Embryonic facial prominence (tissue), 1 donor: ENCODE measurements at regions not wholly inside any gene's neighbourhood (a gene's known extent, or its start where the extent isn't known, plus 50 kb on each side); places are given as distances from the start of the nearest gene placed in this dataset.
A peak's percentile ranks its signal among the peaks of the same experiment; 100 is the strongest.
"Not testable (repeated sequence)": the region's sequence is repeated elsewhere in the genome, so short reads cannot be mapped to it uniquely, and the experiment has no call there.

Source experiments
- DNase-seq: peaks from one replicate; pipeline ENCODE4 v3.0.0-alpha.2; 2016; ENCODE audit errors: extremely low spot score

- DNase-seq, result no peak
These were observed 917.6 kb downstream of the TLE1 start for GRCh38 chr9:80771555-80772347.

- no peak for DNase-seq
These were observed 925.8 kb downstream of the TLE1 start for GRCh38 chr9:80763536-80763935.

- no peak for DNase-seq
These were observed 933.8 kb downstream of the TLE1 start for GRCh38 chr9:80755586-80755985.

- DNase-seq, result not testable (repeated sequence)
These were observed 942.3 kb downstream of the TLE1 start for GRCh38 chr9:80747056-80747455.

- no peak for DNase-seq
These were observed 956.8 kb downstream of the TLE1 start for GRCh38 chr9:80732506-80732905.

- no peak for DNase-seq
These were observed 968.8 kb downstream of the TLE1 start for GRCh38 chr9:80720579-80720978.

- DNase-seq, result no peak
These were observed 982.2 kb downstream of the TLE1 start for GRCh38 chr9:80707120-80707519.

GRCh38 chr9:80701061-80701460, 988.3 kb downstream of the TLE1 start:
- DNase-seq, result no peak

- peak; percentile 61 for DNase-seq
These were observed 989.8 kb downstream of the TLE1 start for GRCh38 chr9:80699511-80699998.

- DNase-seq, result peak; percentile 21
These were observed 990.5 kb downstream of the TLE1 start for GRCh38 chr9:80698725-80699410.

- DNase-seq, result no peak
These were observed 996.6 kb downstream of the TLE1 start for GRCh38 chr9:80692751-80693150.

- DNase-seq, result no peak
These were observed 998.1 kb downstream of the TLE1 start for GRCh38 chr9:80691229-80691628.

GRCh38 chr9:80690349-80690939, 998.9 kb downstream of the TLE1 start:
- DNase-seq, result no peak

- no peak for DNase-seq
These were observed 1009.4 kb downstream of the TLE1 start for GRCh38 chr9:80679916-80680315.

GRCh38 chr9:80678906-80679305, 1010.4 kb downstream of the TLE1 start:
- DNase-seq, result no peak

GRCh38 chr9:80673496-80673895, 1015.9 kb downstream of the TLE1 start:
- DNase-seq, result no peak

- no peak for DNase-seq
These were observed 1023.9 kb downstream of the TLE1 start for GRCh38 chr9:80665479-80665878.

GRCh38 chr9:80664327-80665210, 1024.8 kb downstream of the TLE1 start:
- no peak for DNase-seq

- not testable (repeated sequence) for DNase-seq
These were observed 1029.6 kb downstream of the TLE1 start for GRCh38 chr9:80659751-80660150.

- DNase-seq, result no peak
These were observed 1038.3 kb downstream of the TLE1 start for GRCh38 chr9:80651044-80651443.

GRCh38 chr9:80649496-80649895, 1039.9 kb downstream of the TLE1 start:
- no peak for DNase-seq

GRCh38 chr9:80649001-80649420, 1040.3 kb downstream of the TLE1 start:
- DNase-seq, result no peak
